Kidney (tissue), 13 donors: ENCODE measurements at regions not wholly inside any gene's neighbourhood (a gene's known extent, or its start where the extent isn't known, plus 50 kb on each side); places are given as distances from the start of the nearest gene placed in this dataset.

Source experiments
- DNase-seq, 5 donors: peaks; one replicate each; pipeline ENCODE4 v3.0.0-alpha.2; 2013 to 2020
- FAIRE-seq: peaks from 2 replicates; lab custom pipeline; 2012; peaks lifted over from hg19 to GRCh38; lab: Jason Lieb, UNC
- H3K27ac ChIP-seq, 2 donors: one replicate each; pipeline ENCODE4 v1.7.0; 2013; ENCODE audit warnings: low read depth in 2 of 2, low read length in 2 of 2, inconsistent platforms in 1 of 2
- H3K27me3 ChIP-seq: one replicate; pipeline ENCODE4 v1.7.1; 2013; ENCODE audit warnings: low read length, inconsistent platforms; ENCODE audit not compliant: control insufficient read depth, insufficient read depth
- H3K36me3 ChIP-seq, 3 donors: one replicate each; pipeline versions ENCODE4 v1.7.0 to v1.7.1; 2013; ENCODE audit warnings: low read length in 3 of 3, control low read depth in 1 of 3, inconsistent platforms in 1 of 3; ENCODE audit not compliant: insufficient read depth in 3 of 3, control insufficient read depth in 2 of 3
- H3K4me1 ChIP-seq, 3 donors: one replicate each; pipeline versions ENCODE4 v1.7.0 to v1.7.1; 2013; ENCODE audit warnings: low read length in 3 of 3, inconsistent platforms in 1 of 3, low read depth in 1 of 3; ENCODE audit not compliant: control insufficient read depth in 2 of 3, insufficient read depth in 2 of 3
- H3K4me3 ChIP-seq, 3 donors: one replicate each; pipeline versions ENCODE4 v1.7.0 to v1.8.1; 2013; ENCODE audit warnings: low read length in 3 of 3, control low read depth in 1 of 3, inconsistent platforms in 1 of 3
- H3K9ac ChIP-seq, 3 donors: one replicate each; pipeline versions ENCODE4 v1.7.0 to v1.7.1; 2013; ENCODE audit warnings: low read length in 3 of 3, control low read depth in 1 of 3, inconsistent platforms in 1 of 3
- H3K9me3 ChIP-seq, 3 donors: one replicate each; pipeline versions ENCODE4 v1.7.0 to v1.7.1; 2013; ENCODE audit warnings: low read length in 3 of 3, control low read depth in 1 of 3, inconsistent platforms in 1 of 3; ENCODE audit not compliant: control insufficient read depth in 2 of 3, insufficient read depth in 1 of 3
- intact Hi-C: fragments of 100-400 bp; cut with DNase I; formaldehyde crosslinking; loops from one replicate; pipeline ENCODE4 v1.11.1; 2022
- TF ChIP-seq, protein P1 (sequence below): IDR thresholded peaks from 3 replicates; pipeline ENCODE4 v1.5.1; 2012; ENCODE audit warnings: mild to moderate bottlenecking, moderate library complexity, borderline replicate concordance; ENCODE audit not compliant: insufficient read depth; ENCODE audit errors: extremely low read depth
- donor health status: control.
- donor health status: control.
- donor health status: control.
- donor health status: control.
- donor health status: control.
- donor health status: DM: yes; HTN: yes; CAD: no.
- donor health status: Normal renal cell carcinoma (clear cell type).

DNA sequence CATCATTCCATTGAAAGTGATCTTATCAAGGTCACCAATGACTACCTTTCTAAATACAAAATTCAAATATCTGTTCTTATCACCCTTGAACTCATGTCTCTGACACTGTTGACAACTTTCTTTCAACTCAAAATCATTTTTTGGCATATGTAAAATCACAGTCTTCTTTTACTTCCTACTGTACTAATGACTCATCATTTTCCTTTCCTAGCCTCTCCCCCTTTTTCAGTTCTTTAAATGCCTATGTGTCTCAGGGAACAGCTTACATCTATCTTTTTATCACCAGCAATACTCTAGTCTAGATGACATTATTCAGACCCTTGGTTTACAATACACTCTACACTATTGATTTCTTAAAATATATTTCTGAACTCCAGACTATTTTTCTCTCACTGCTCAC is 2220.7 kb upstream of the RAG2 start:
- intact Hi-C loops = no loop called here
- TF ChIP-seq, protein P1, sequence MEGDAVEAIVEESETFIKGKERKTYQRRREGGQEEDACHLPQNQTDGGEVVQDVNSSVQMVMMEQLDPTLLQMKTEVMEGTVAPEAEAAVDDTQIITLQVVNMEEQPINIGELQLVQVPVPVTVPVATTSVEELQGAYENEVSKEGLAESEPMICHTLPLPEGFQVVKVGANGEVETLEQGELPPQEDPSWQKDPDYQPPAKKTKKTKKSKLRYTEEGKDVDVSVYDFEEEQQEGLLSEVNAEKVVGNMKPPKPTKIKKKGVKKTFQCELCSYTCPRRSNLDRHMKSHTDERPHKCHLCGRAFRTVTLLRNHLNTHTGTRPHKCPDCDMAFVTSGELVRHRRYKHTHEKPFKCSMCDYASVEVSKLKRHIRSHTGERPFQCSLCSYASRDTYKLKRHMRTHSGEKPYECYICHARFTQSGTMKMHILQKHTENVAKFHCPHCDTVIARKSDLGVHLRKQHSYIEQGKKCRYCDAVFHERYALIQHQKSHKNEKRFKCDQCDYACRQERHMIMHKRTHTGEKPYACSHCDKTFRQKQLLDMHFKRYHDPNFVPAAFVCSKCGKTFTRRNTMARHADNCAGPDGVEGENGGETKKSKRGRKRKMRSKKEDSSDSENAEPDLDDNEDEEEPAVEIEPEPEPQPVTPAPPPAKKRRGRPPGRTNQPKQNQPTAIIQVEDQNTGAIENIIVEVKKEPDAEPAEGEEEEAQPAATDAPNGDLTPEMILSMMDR = no peak
- FAIRE-seq (no peak), DNase-seq (no peak)
- H3K36me3 ChIP-seq = no peaks in the 10 kb centered on the region
- no peak overlapping the region for H3K27ac ChIP-seq
- H3K9me3 ChIP-seq = no peaks in the 10 kb centered on the region
- no peak overlapping the region for H3K9ac ChIP-seq
- H3K4me1 ChIP-seq = no peaks in the 10 kb centered on the region
- H3K4me3 ChIP-seq = no peak overlapping the region
- H3K27me3 ChIP-seq = no peaks in the 10 kb centered on the region

DNA sequence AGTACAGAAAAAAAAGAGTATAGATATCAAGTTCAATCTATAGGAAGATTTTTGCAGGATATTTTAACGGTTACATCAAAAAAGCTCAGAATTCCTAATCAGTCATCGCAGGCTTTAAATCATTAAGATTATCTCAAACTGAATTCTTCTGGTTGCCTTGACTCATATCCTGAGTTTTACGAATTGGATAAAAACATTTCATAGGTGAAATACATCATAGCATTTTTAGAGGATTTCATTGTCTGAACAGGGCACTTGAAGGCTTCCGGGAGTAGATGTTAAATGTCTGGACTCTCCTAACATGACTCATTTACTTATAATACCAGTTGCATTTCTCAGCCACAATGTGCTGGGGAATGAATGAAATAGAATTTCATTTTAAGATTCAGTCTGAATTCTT is 2216.6 kb upstream of the RAG2 start:
- no peak overlapping the region for H3K4me3 ChIP-seq
- intact Hi-C loops = no loop called here
- no peak overlapping the region for H3K27ac ChIP-seq
- no peaks in the 10 kb centered on the region for H3K4me1 ChIP-seq
- H3K9ac ChIP-seq = no peak overlapping the region
- no peaks in the 10 kb centered on the region for H3K9me3 ChIP-seq
- TF ChIP-seq, protein P1 = no peak
- H3K27me3 ChIP-seq = no peaks in the 10 kb centered on the region
- H3K36me3 ChIP-seq = no peaks in the 10 kb centered on the region
- no peak for FAIRE-seq
- DNase-seq = no peak

DNA sequence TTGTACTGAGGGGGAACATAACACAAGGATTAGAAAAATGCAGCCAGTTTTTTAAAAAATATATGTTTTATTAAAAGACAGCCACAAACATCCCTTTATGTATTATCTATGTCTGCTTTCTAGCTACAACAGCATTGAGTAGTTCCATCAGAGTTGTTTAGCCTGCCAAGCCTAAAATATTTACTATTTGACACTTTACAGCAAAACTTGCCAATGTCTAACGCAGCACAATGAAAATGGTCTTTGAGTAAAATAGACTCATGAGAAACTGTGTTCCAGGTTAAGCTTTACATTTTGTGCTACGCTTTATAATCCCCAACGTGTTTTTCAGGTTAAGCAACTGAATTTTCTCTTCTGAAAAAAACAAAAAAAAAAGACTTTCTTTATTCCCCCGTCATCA is 2211.5 kb upstream of the RAG2 start:
- H3K9ac ChIP-seq = no peak overlapping the region
- DNase-seq (no peak), FAIRE-seq (no peak)
- no peaks in the 10 kb centered on the region for H3K9me3 ChIP-seq
- no peak overlapping the region for H3K27ac ChIP-seq
- TF ChIP-seq, protein P1 = no peak
- intact Hi-C loops = no loop called here
- H3K4me1 ChIP-seq = no peaks in the 10 kb centered on the region
- no peaks in the 10 kb centered on the region for H3K27me3 ChIP-seq
- H3K4me3 ChIP-seq = no peak overlapping the region
- H3K36me3 ChIP-seq = no peaks in the 10 kb centered on the region

DNA sequence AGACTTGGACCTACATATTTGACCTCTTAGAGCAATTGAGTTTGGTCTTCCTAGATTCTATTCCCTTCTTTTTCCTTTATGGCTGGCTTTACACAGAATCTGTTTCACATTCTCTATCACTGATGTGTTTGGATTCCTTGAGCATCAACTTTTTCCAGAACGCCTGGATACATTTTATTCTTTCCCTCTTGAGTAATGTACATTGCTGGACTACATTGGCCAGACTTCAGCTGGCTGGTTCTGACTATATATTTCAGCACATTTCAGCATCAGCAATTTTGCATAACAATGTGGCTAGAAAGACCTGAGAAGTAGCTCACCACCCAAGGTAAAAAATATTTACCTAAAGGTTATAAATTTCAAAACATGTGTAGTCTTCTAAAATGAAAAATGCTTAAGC is 2198.2 kb upstream of the RAG2 start:
- Histone ChIP-seq H3K27ac (no peak overlapping the region), H3K4me1 (no peaks in the 10 kb centered on the region), H3K4me3 (no peak overlapping the region), H3K36me3 (no peaks in the 10 kb centered on the region), H3K9ac (no peak overlapping the region), H3K27me3 (no peaks in the 10 kb centered on the region), H3K9me3 (no peaks in the 10 kb centered on the region)
- intact Hi-C loops = no loop called here
- no peak for FAIRE-seq
- TF ChIP-seq, protein P1 = no peak
- DNase-seq = no peak
